HG03045 (cell line): ENCODE measurements at regions not wholly inside any gene's neighbourhood (a gene's known extent, or its start where the extent isn't known, plus 50 kb on each side); places are given as distances from the start of the nearest gene placed in this dataset.
"Not testable (repeated sequence)": the region's sequence is repeated elsewhere in the genome, so short reads cannot be mapped to it uniquely, and the experiment has no call there.

Experiments
- ATAC-seq: cut with Tn5 transposase; IDR thresholded peaks from one replicate; pipeline ENCODE4 v1.9.1; 2021; ENCODE audit warnings: mild to moderate bottlenecking, moderate library complexity; ENCODE audit not compliant: unreplicated experiment

- no peak for ATAC-seq
Observed at GRCh38 chr5:81830596-81830995, 79.7 kb upstream of the SSBP2 start.

- no peak for ATAC-seq
Observed at GRCh38 chr5:81829242-81829641, 78.3 kb upstream of the SSBP2 start.

- no peak for ATAC-seq
Observed at GRCh38 chr5:81827500-81827899, 76.6 kb upstream of the SSBP2 start.

GRCh38 chr5:81826128-81826527, 75.2 kb upstream of the SSBP2 start:
- no peak for ATAC-seq

- ATAC-seq = no peak
Observed at GRCh38 chr5:81825237-81825636, 74.3 kb upstream of the SSBP2 start.

- not testable (repeated sequence) for ATAC-seq
Observed at GRCh38 chr5:81823736-81824135, 72.8 kb upstream of the SSBP2 start.

- no peak for ATAC-seq
Observed at GRCh38 chr5:81820863-81821262, 70.0 kb upstream of the SSBP2 start.

GRCh38 chr5:81820318-81820636, 69.4 kb upstream of the SSBP2 start:
- no peak for ATAC-seq

- no peak for ATAC-seq
Observed at GRCh38 chr5:81819556-81820317, 68.8 kb upstream of the SSBP2 start.

- no peak for ATAC-seq
Observed at GRCh38 chr5:81817980-81818379, 67.1 kb upstream of the SSBP2 start.

- no peak for ATAC-seq
Observed at GRCh38 chr5:81817086-81817485, 66.2 kb upstream of the SSBP2 start.

GRCh38 chr5:81815321-81815720, 64.4 kb upstream of the SSBP2 start:
- no peak for ATAC-seq

GRCh38 chr5:81808106-81808505, 57.2 kb upstream of the SSBP2 start:
- no peak for ATAC-seq

- no peak for ATAC-seq
Observed at GRCh38 chr5:81805086-81805485, 54.2 kb upstream of the SSBP2 start.

- ATAC-seq = no peak
Observed at GRCh38 chr5:81803812-81804211, 52.9 kb upstream of the SSBP2 start.

GRCh38 chr5:81802625-81803024, 51.7 kb upstream of the SSBP2 start:
- ATAC-seq = no peak

GRCh38 chr5:81802020-81802419, 51.1 kb upstream of the SSBP2 start:
- no peak for ATAC-seq

- no peak for ATAC-seq
Observed at GRCh38 chr5:81800797-81801196, 49.9 kb upstream of the SSBP2 start.
